DND-41 (cell line): ENCODE measurements at regions not wholly inside any gene's neighbourhood (a gene's known extent, or its start where the extent isn't known, plus 50 kb on each side); places are given as distances from the start of the nearest gene placed in this dataset.

ENCODE experiments used
- CTCF ChIP-seq: IDR thresholded peaks from 2 replicates; pipeline ENCODE4 v1.5.1; 2012; ENCODE audit warnings: borderline replicate concordance, low read length, moderate library complexity, mild to moderate bottlenecking; ENCODE audit not compliant: poor library complexity, severe bottlenecking; ENCODE audit errors: extremely low read depth
- EZH2 ChIP-seq: IDR thresholded peaks from 3 replicates; pipeline ENCODE4 v1.6.1; 2012; ENCODE audit warnings: borderline replicate concordance, low read depth, mild to moderate bottlenecking, moderate library complexity, low read length, inconsistent platforms; ENCODE audit not compliant: severe bottlenecking

GRCh38 chr7:51950813-51951212 is 634.2 kb upstream of the COBL start:
- TF ChIP-seq CTCF (no peak), EZH2 (no peak)
